Smooth muscle cell (in vitro differentiated cells): ENCODE measurements at regions not wholly inside any gene's neighbourhood (a gene's known extent, or its start where the extent isn't known, plus 50 kb on each side); places are given as distances from the start of the nearest gene placed in this dataset. TPM values are rescaled to one million over a fixed set of nuclear protein-coding genes. Genes with fewer than 3 reads are reported as not detected.

Source experiments
- small RNA-seq: library from RNA; depleted of rRNA; stranded (forward); fragments of <200 nt; gene quantifications from one replicate; pipeline ENCODE3, GENCODE V24; 2014

Small RNAs in the stretch of these regions (small RNA-seq; reads per million reads assigned to genes)
- gene AC099799.1 (not detected), gene RN7SL117P (not detected), gene RNA5SP87 (0.13 reads per million)
